Activated naive CD4-positive, alpha-beta T cell treated with anti-CD3 and anti-CD28 coated beads, Interleukin-2, amount 50 U/mL, for 24 hours (primary cell): ENCODE measurements at regions not wholly inside any gene's neighbourhood (a gene's known extent, or its start where the extent isn't known, plus 50 kb on each side); places are given as distances from the start of the nearest gene placed in this dataset.

Experiments used
- H3K27ac Mint-ChIP-seq: one replicate; pipeline ENCODE4 v1.8.0; 2021; ENCODE audit warnings: mild to moderate bottlenecking, mixed read lengths
- H3K27me3 Mint-ChIP-seq: one replicate; pipeline ENCODE4 v1.8.0; 2021; ENCODE audit warnings: mixed read lengths
- H3K36me3 Mint-ChIP-seq: one replicate; pipeline ENCODE4 v1.8.0; 2021; ENCODE audit warnings: mixed read lengths
- H3K4me1 Mint-ChIP-seq: one replicate; pipeline ENCODE4 v1.8.0; 2021; ENCODE audit warnings: mixed read lengths
- H3K4me3 Mint-ChIP-seq: one replicate; pipeline ENCODE4 v1.8.0; 2021; ENCODE audit warnings: mild to moderate bottlenecking, mixed read lengths
- H3K9me3 Mint-ChIP-seq: one replicate; pipeline ENCODE4 v1.8.0; 2021; ENCODE audit warnings: mixed read lengths

GRCh38 chr10:113320211-113320610, 232.6 kb upstream of the HABP2 start:
- Mint-ChIP-seq H3K9me3 (no peaks in the 10 kb centered on the region), H3K4me3 (no peak overlapping the region), H3K4me1 (no peaks in the 10 kb centered on the region), H3K27ac (no peak overlapping the region), H3K27me3 (peaks cover 2% of the 10 kb centered on the region), H3K36me3 (no peaks in the 10 kb centered on the region)

GRCh38 chr10:113320987-113321386, 231.9 kb upstream of the HABP2 start:
- Mint-ChIP-seq H3K4me3 (no peak overlapping the region), H3K36me3 (no peaks in the 10 kb centered on the region), H3K27me3 (peaks cover 2% of the 10 kb centered on the region), H3K9me3 (no peaks in the 10 kb centered on the region), H3K27ac (no peak overlapping the region), H3K4me1 (no peaks in the 10 kb centered on the region)

GRCh38 chr10:113322843-113323242, 230.0 kb upstream of the HABP2 start:
- Mint-ChIP-seq H3K27ac (no peak overlapping the region), H3K9me3 (no peaks in the 10 kb centered on the region), H3K27me3 (peaks cover 2% of the 10 kb centered on the region), H3K4me3 (no peak overlapping the region), H3K36me3 (no peaks in the 10 kb centered on the region), H3K4me1 (no peaks in the 10 kb centered on the region)

GRCh38 chr10:113323985-113324384, 228.9 kb upstream of the HABP2 start:
- Mint-ChIP-seq H3K4me1 (no peaks in the 10 kb centered on the region), H3K9me3 (no peaks in the 10 kb centered on the region)

GRCh38 chr10:113326160-113327111, 226.4 kb upstream of the HABP2 start:
- no peak overlapping the region for H3K27ac Mint-ChIP-seq
- no peaks in the 10 kb centered on the region for H3K9me3 Mint-ChIP-seq
- no peak overlapping the region for H3K4me3 Mint-ChIP-seq
- H3K27me3 Mint-ChIP-seq: peaks cover 1% of the 10 kb centered on the region
- H3K4me1 Mint-ChIP-seq: no peaks in the 10 kb centered on the region
- no peaks in the 10 kb centered on the region for H3K36me3 Mint-ChIP-seq

More at GRCh38 chr10:113323985-113324384, 228.9 kb upstream of the HABP2 start:
- no peaks in the 10 kb centered on the region for H3K27me3 Mint-ChIP-seq
- H3K36me3 Mint-ChIP-seq: no peaks in the 10 kb centered on the region
- no peak overlapping the region for H3K27ac Mint-ChIP-seq
- no peak overlapping the region for H3K4me3 Mint-ChIP-seq

GRCh38 chr10:113329121-113329596, 223.7 kb upstream of the HABP2 start:
- Mint-ChIP-seq H3K36me3 (no peaks in the 10 kb centered on the region), H3K27me3 (peaks cover 1% of the 10 kb centered on the region), H3K9me3 (no peaks in the 10 kb centered on the region), H3K4me1 (no peaks in the 10 kb centered on the region), H3K27ac (no peak overlapping the region), H3K4me3 (no peak overlapping the region)

- H3K36me3 Mint-ChIP-seq: no peaks in the 10 kb centered on the region
- no peak overlapping the region for H3K4me3 Mint-ChIP-seq
- no peaks in the 10 kb centered on the region for H3K4me1 Mint-ChIP-seq
These were observed 220.9 kb upstream of the HABP2 start for GRCh38 chr10:113331961-113332360.

GRCh38 chr10:113333313-113333712, 219.5 kb upstream of the HABP2 start:
- Mint-ChIP-seq H3K9me3 (no peaks in the 10 kb centered on the region), H3K27ac (no peak overlapping the region), H3K4me3 (no peak overlapping the region)

More at GRCh38 chr10:113331961-113332360, 220.9 kb upstream of the HABP2 start:
- Mint-ChIP-seq H3K9me3 (no peaks in the 10 kb centered on the region), H3K27ac (no peak overlapping the region), H3K27me3 (peaks cover 3% of the 10 kb centered on the region)

GRCh38 chr10:113335592-113335991, 217.3 kb upstream of the HABP2 start:
- Mint-ChIP-seq H3K4me3 (no peak overlapping the region), H3K27ac (no peak overlapping the region), H3K9me3 (no peaks in the 10 kb centered on the region), H3K27me3 (peaks cover 2% of the 10 kb centered on the region), H3K36me3 (no peaks in the 10 kb centered on the region), H3K4me1 (no peaks in the 10 kb centered on the region)

More at GRCh38 chr10:113333313-113333712, 219.5 kb upstream of the HABP2 start:
- H3K4me1 Mint-ChIP-seq: no peaks in the 10 kb centered on the region
- no peaks in the 10 kb centered on the region for H3K36me3 Mint-ChIP-seq
- H3K27me3 Mint-ChIP-seq: peaks cover 3% of the 10 kb centered on the region

GRCh38 chr10:113336549-113337130, 216.2 kb upstream of the HABP2 start:
- no peaks in the 10 kb centered on the region for H3K9me3 Mint-ChIP-seq
- H3K4me1 Mint-ChIP-seq: no peaks in the 10 kb centered on the region
- no peak overlapping the region for H3K4me3 Mint-ChIP-seq
- no peaks in the 10 kb centered on the region for H3K36me3 Mint-ChIP-seq
- peaks cover 2% of the 10 kb centered on the region for H3K27me3 Mint-ChIP-seq
- H3K27ac Mint-ChIP-seq: no peak overlapping the region

GRCh38 chr10:113337142-113337541, 215.7 kb upstream of the HABP2 start:
- Mint-ChIP-seq H3K36me3 (no peaks in the 10 kb centered on the region), H3K4me1 (no peaks in the 10 kb centered on the region), H3K27ac (no peak overlapping the region), H3K4me3 (no peak overlapping the region), H3K27me3 (peaks cover 2% of the 10 kb centered on the region), H3K9me3 (no peaks in the 10 kb centered on the region)

GRCh38 chr10:113339121-113339520, 213.7 kb upstream of the HABP2 start:
- Mint-ChIP-seq H3K9me3 (no peaks in the 10 kb centered on the region), H3K4me1 (no peaks in the 10 kb centered on the region), H3K36me3 (no peaks in the 10 kb centered on the region), H3K4me3 (no peak overlapping the region), H3K27ac (no peak overlapping the region), H3K27me3 (peaks cover 3% of the 10 kb centered on the region)

GRCh38 chr10:113340282-113340681, 212.6 kb upstream of the HABP2 start:
- Mint-ChIP-seq H3K4me3 (no peak overlapping the region), H3K36me3 (no peaks in the 10 kb centered on the region), H3K27me3 (peaks cover 1% of the 10 kb centered on the region), H3K27ac (no peak overlapping the region), H3K4me1 (no peaks in the 10 kb centered on the region), H3K9me3 (no peaks in the 10 kb centered on the region)

GRCh38 chr10:113341138-113341537, 211.7 kb upstream of the HABP2 start:
- H3K36me3 Mint-ChIP-seq: no peaks in the 10 kb centered on the region
- H3K27ac Mint-ChIP-seq: no peak overlapping the region
- H3K27me3 Mint-ChIP-seq: peaks cover 1% of the 10 kb centered on the region
- no peak overlapping the region for H3K4me3 Mint-ChIP-seq
- H3K9me3 Mint-ChIP-seq: no peaks in the 10 kb centered on the region
- no peaks in the 10 kb centered on the region for H3K4me1 Mint-ChIP-seq

- H3K36me3 Mint-ChIP-seq: no peaks in the 10 kb centered on the region
- H3K4me3 Mint-ChIP-seq: no peak overlapping the region
- H3K4me1 Mint-ChIP-seq: no peaks in the 10 kb centered on the region
- no peaks in the 10 kb centered on the region for H3K9me3 Mint-ChIP-seq
- H3K27me3 Mint-ChIP-seq: peaks cover 1% of the 10 kb centered on the region
- no peak overlapping the region for H3K27ac Mint-ChIP-seq
These were observed 206.8 kb upstream of the HABP2 start for GRCh38 chr10:113345826-113346624.
